H1 (cell line): ENCODE measurements at regions not wholly inside any gene's neighbourhood (a gene's known extent, or its start where the extent isn't known, plus 50 kb on each side); places are given as distances from the start of the nearest gene placed in this dataset.

Experiments used
- TF ChIP-seq, protein P1 (sequence below): fragments of 300-600 bp; sonication (generic); IDR thresholded peaks from 2 replicates; pipeline ENCODE4 v1.7.1; 2012; ENCODE audit warnings: low read length, moderate library complexity, mild to moderate bottlenecking, inconsistent platforms; ENCODE audit not compliant: insufficient replicate concordance

DNA sequence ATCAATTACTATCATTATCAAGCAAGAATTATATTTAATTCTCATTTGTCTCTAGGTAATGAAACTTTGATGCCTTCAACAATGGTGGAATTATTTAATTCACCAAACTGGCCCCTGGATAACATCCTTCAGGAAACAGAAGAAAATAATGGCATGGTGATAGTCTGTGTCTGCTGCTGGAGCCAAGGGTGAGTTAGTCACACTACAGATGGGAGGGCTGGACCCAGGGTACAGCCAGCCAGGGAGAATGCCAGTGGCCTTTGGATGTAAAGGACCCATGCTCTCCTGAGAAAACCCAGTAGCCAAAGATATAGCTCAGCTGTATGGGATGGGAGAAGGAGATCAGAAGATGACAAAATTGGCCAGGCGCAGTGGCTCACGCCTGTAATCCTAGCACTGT lies 60.0 kb upstream of the CNKSR3 start (continued):
- TF ChIP-seq, protein P1, sequence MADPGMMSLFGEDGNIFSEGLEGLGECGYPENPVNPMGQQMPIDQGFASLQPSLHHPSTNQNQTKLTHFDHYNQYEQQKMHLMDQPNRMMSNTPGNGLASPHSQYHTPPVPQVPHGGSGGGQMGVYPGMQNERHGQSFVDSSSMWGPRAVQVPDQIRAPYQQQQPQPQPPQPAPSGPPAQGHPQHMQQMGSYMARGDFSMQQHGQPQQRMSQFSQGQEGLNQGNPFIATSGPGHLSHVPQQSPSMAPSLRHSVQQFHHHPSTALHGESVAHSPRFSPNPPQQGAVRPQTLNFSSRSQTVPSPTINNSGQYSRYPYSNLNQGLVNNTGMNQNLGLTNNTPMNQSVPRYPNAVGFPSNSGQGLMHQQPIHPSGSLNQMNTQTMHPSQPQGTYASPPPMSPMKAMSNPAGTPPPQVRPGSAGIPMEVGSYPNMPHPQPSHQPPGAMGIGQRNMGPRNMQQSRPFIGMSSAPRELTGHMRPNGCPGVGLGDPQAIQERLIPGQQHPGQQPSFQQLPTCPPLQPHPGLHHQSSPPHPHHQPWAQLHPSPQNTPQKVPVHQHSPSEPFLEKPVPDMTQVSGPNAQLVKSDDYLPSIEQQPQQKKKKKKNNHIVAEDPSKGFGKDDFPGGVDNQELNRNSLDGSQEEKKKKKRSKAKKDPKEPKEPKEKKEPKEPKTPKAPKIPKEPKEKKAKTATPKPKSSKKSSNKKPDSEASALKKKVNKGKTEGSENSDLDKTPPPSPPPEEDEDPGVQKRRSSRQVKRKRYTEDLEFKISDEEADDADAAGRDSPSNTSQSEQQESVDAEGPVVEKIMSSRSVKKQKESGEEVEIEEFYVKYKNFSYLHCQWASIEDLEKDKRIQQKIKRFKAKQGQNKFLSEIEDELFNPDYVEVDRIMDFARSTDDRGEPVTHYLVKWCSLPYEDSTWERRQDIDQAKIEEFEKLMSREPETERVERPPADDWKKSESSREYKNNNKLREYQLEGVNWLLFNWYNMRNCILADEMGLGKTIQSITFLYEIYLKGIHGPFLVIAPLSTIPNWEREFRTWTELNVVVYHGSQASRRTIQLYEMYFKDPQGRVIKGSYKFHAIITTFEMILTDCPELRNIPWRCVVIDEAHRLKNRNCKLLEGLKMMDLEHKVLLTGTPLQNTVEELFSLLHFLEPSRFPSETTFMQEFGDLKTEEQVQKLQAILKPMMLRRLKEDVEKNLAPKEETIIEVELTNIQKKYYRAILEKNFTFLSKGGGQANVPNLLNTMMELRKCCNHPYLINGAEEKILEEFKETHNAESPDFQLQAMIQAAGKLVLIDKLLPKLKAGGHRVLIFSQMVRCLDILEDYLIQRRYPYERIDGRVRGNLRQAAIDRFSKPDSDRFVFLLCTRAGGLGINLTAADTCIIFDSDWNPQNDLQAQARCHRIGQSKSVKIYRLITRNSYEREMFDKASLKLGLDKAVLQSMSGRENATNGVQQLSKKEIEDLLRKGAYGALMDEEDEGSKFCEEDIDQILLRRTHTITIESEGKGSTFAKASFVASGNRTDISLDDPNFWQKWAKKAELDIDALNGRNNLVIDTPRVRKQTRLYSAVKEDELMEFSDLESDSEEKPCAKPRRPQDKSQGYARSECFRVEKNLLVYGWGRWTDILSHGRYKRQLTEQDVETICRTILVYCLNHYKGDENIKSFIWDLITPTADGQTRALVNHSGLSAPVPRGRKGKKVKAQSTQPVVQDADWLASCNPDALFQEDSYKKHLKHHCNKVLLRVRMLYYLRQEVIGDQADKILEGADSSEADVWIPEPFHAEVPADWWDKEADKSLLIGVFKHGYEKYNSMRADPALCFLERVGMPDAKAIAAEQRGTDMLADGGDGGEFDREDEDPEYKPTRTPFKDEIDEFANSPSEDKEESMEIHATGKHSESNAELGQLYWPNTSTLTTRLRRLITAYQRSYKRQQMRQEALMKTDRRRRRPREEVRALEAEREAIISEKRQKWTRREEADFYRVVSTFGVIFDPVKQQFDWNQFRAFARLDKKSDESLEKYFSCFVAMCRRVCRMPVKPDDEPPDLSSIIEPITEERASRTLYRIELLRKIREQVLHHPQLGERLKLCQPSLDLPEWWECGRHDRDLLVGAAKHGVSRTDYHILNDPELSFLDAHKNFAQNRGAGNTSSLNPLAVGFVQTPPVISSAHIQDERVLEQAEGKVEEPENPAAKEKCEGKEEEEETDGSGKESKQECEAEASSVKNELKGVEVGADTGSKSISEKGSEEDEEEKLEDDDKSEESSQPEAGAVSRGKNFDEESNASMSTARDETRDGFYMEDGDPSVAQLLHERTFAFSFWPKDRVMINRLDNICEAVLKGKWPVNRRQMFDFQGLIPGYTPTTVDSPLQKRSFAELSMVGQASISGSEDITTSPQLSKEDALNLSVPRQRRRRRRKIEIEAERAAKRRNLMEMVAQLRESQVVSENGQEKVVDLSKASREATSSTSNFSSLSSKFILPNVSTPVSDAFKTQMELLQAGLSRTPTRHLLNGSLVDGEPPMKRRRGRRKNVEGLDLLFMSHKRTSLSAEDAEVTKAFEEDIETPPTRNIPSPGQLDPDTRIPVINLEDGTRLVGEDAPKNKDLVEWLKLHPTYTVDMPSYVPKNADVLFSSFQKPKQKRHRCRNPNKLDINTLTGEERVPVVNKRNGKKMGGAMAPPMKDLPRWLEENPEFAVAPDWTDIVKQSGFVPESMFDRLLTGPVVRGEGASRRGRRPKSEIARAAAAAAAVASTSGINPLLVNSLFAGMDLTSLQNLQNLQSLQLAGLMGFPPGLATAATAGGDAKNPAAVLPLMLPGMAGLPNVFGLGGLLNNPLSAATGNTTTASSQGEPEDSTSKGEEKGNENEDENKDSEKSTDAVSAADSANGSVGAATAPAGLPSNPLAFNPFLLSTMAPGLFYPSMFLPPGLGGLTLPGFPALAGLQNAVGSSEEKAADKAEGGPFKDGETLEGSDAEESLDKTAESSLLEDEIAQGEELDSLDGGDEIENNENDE = no peak
